Fibroblast of mammary gland (primary cell): ENCODE measurements at regions not wholly inside any gene's neighbourhood (a gene's known extent, or its start where the extent isn't known, plus 50 kb on each side); places are given as distances from the start of the nearest gene placed in this dataset.

Source experiments
- DNase-seq: peaks from one replicate; pipeline ENCODE4 v3.0.0-alpha.2; 2010; ENCODE audit warnings: low read depth
- H3K4me3 ChIP-seq: 2 replicates; pipeline ENCODE4 v1.5.1; 2011; ENCODE audit warnings: low read depth, mild to moderate bottlenecking, low read length, moderate library complexity; ENCODE audit not compliant: control insufficient read depth
- CTCF ChIP-seq: conservative IDR thresholded peaks from 2 replicates; pipeline ENCODE4 v1.5.1; 2011; ENCODE audit warnings: low read depth, low read length, inconsistent platforms; ENCODE audit not compliant: control insufficient read depth, insufficient read depth

- no peak overlapping the region for H3K4me3 ChIP-seq
- TF ChIP-seq CTCF: no peak
- DNase-seq: peak; percentile 1
These were observed 75.6 kb downstream of the ICOS start for GRCh38 chr2:204012072-204012653.

- DNase-seq: no peak
- no peak for TF ChIP-seq CTCF
- no peak overlapping the region for H3K4me3 ChIP-seq
These were observed 78.7 kb downstream of the ICOS start for GRCh38 chr2:204015118-204015843.

- TF ChIP-seq CTCF: no peak
- no peak for DNase-seq
- H3K4me3 ChIP-seq: no peak overlapping the region
These were observed 82.2 kb downstream of the ICOS start for GRCh38 chr2:204018717-204019116.

- no peak overlapping the region for H3K4me3 ChIP-seq
- DNase-seq: peak; percentile 47
- TF ChIP-seq CTCF: no peak
These were observed 83.3 kb downstream of the ICOS start for GRCh38 chr2:204019572-204020501.

- no peak for DNase-seq
- no peak overlapping the region for H3K4me3 ChIP-seq
- TF ChIP-seq CTCF: no peak
These were observed 84.9 kb downstream of the ICOS start for GRCh38 chr2:204021290-204022081.

- no peak for TF ChIP-seq CTCF
- DNase-seq: no peak
- H3K4me3 ChIP-seq: no peak overlapping the region
These were observed 86.0 kb downstream of the ICOS start for GRCh38 chr2:204022550-204022949.
